H9 (cell line): ENCODE measurements at regions not wholly inside any gene's neighbourhood (a gene's known extent, or its start where the extent isn't known, plus 50 kb on each side); places are given as distances from the start of the nearest gene placed in this dataset.

Experiments
- DNase-seq: peaks from one replicate; pipeline ENCODE4 v3.0.0-alpha.2; 2017
- H2AFZ ChIP-seq: one replicate; pipeline ENCODE4 v1.6.1; 2013; ENCODE audit warnings: mild to moderate bottlenecking, low read length, control low read depth, moderate library complexity
- H2AK5ac ChIP-seq: 2 replicates; pipeline ENCODE4 v1.6.1; 2013; ENCODE audit warnings: low read length, control low read depth, mixed read lengths; ENCODE audit not compliant: insufficient read length
- H2BK120ac ChIP-seq: one replicate; pipeline ENCODE4 v1.6.1; 2013; ENCODE audit warnings: low read depth, mild to moderate bottlenecking, low read length, control low read depth, inconsistent platforms; ENCODE audit not compliant: poor library complexity, severe bottlenecking
- H2BK12ac ChIP-seq: 2 replicates; pipeline ENCODE4 v1.6.1; 2013; ENCODE audit warnings: low read length, control low read depth, mixed read lengths, low read depth; ENCODE audit not compliant: insufficient read length
- H2BK15ac ChIP-seq: 2 replicates; pipeline ENCODE4 v1.6.1; 2013; ENCODE audit warnings: low read depth, low read length, control low read depth
- H2BK20ac ChIP-seq: one replicate; pipeline ENCODE4 v1.6.1; 2013; ENCODE audit warnings: low read depth, mild to moderate bottlenecking, low read length, control low read depth, inconsistent platforms; ENCODE audit not compliant: poor library complexity, severe bottlenecking
- H2BK5ac ChIP-seq: 2 replicates; pipeline ENCODE4 v1.6.1; 2013; ENCODE audit warnings: low read length, control low read depth, mixed read lengths; ENCODE audit not compliant: insufficient read length
- H3K14ac ChIP-seq: 2 replicates; pipeline ENCODE4 v1.6.1; 2013; ENCODE audit warnings: low read length, control low read depth; ENCODE audit not compliant: insufficient read depth
- H3K18ac ChIP-seq: 2 replicates; pipeline ENCODE4 v1.6.1; 2013; ENCODE audit warnings: low read depth, mild to moderate bottlenecking, mixed read lengths, low read length, control low read depth; ENCODE audit not compliant: insufficient read length
- H3K23ac ChIP-seq: 2 replicates; pipeline ENCODE4 v1.6.1; 2013; ENCODE audit warnings: low read length, control low read depth, mixed read lengths, low read depth; ENCODE audit not compliant: insufficient read length
- H3K23me2 ChIP-seq: 2 replicates; pipeline ENCODE4 v1.6.1; 2013; ENCODE audit warnings: low read depth, mild to moderate bottlenecking, mixed read lengths, low read length, control low read depth; ENCODE audit not compliant: insufficient read length, poor library complexity, severe bottlenecking
- H3K27ac ChIP-seq: 2 replicates; pipeline ENCODE4 v1.5.1; 2013; ENCODE audit warnings: low read length, control low read depth, mixed read lengths, low read depth; ENCODE audit not compliant: insufficient read length
- H3K27me3 ChIP-seq: 2 replicates; pipeline ENCODE4 v1.6.1; 2013; ENCODE audit warnings: low read length, control low read depth, inconsistent platforms; ENCODE audit not compliant: insufficient read depth
- H3K4ac ChIP-seq: 2 replicates; pipeline ENCODE4 v1.6.1; 2013; ENCODE audit warnings: low read depth, mild to moderate bottlenecking, control low read depth, inconsistent platforms, low read length, moderate library complexity
- H3K4me1 ChIP-seq: 2 replicates; pipeline ENCODE4 v1.6.1; 2013; ENCODE audit warnings: low read length, control low read depth, inconsistent platforms; ENCODE audit not compliant: insufficient read depth
- H3K4me2 ChIP-seq: 2 replicates; pipeline ENCODE4 v1.6.1; 2013; ENCODE audit warnings: low read length, control low read depth, mixed read lengths; ENCODE audit not compliant: insufficient read length, insufficient read depth
- H3K56ac ChIP-seq: 2 replicates; pipeline ENCODE4 v1.6.1; 2013; ENCODE audit warnings: low read depth, mild to moderate bottlenecking, mixed read lengths, low read length, control low read depth; ENCODE audit not compliant: insufficient read length
- H3K79me1 ChIP-seq: 2 replicates; pipeline ENCODE4 v1.6.1; 2013; ENCODE audit warnings: low read depth, mild to moderate bottlenecking, moderate library complexity, low read length, control low read depth, inconsistent platforms; ENCODE audit not compliant: insufficient read depth, poor library complexity, severe bottlenecking
- H3K79me2 ChIP-seq: 2 replicates; pipeline ENCODE4 v1.6.1; 2013; ENCODE audit warnings: low read length, control low read depth, inconsistent platforms; ENCODE audit not compliant: insufficient read depth
- H3K9ac ChIP-seq: 2 replicates; pipeline ENCODE4 v1.6.1; 2013; ENCODE audit warnings: low read length, control low read depth, mixed read lengths; ENCODE audit not compliant: insufficient read length; ENCODE audit errors: extremely low read depth
- H3K9me3 ChIP-seq: one replicate; pipeline ENCODE4 v1.6.1; 2013; ENCODE audit warnings: low read depth, low read length, inconsistent platforms; ENCODE audit not compliant: control insufficient read depth
- H3T11ph ChIP-seq: one replicate; pipeline ENCODE4 v1.6.1; 2013; ENCODE audit warnings: mild to moderate bottlenecking, low read length, control low read depth, inconsistent platforms
- H4K20me1 ChIP-seq: one replicate; pipeline ENCODE4 v1.6.1; 2013; ENCODE audit not compliant: control insufficient read depth, insufficient read length, insufficient read depth
- H4K5ac ChIP-seq: 2 replicates; pipeline ENCODE4 v1.6.1; 2013; ENCODE audit warnings: low read depth, mild to moderate bottlenecking, mixed read lengths, low read length, control low read depth; ENCODE audit not compliant: insufficient read length
- H4K8ac ChIP-seq: replicated peaks from 2 replicates; pipeline ENCODE4 v1.6.1; 2013; ENCODE audit warnings: low read length, control low read depth, mixed read lengths, low read depth; ENCODE audit not compliant: insufficient read length
- H4K91ac ChIP-seq: 2 replicates; pipeline ENCODE4 v1.6.1; 2013; ENCODE audit warnings: low read depth, mild to moderate bottlenecking, moderate library complexity, mixed read lengths, low read length, control low read depth; ENCODE audit not compliant: insufficient read length
- H3K27ac Mint-ChIP-seq, 3 experiments: 2 replicates in 2 of 3; 3 replicates in 1 of 3; pipeline ENCODE4 v1.8.0; 2020 to 2021; ENCODE audit warnings: mixed read lengths in 3 of 3, mild to moderate bottlenecking in 1 of 3, moderate library complexity in 1 of 3
- H3K27me3 Mint-ChIP-seq: 2 replicates; pipeline ENCODE4 v1.8.0; 2021; ENCODE audit warnings: low read depth, mild to moderate bottlenecking, moderate library complexity, mixed read lengths
- H3K36me3 Mint-ChIP-seq, 3 experiments: 2 replicates in 2 of 3; 3 replicates in 1 of 3; pipeline ENCODE4 v1.8.0; 2020 to 2021; ENCODE audit warnings: low read depth in 3 of 3, mixed read lengths in 3 of 3; ENCODE audit not compliant: insufficient read depth in 1 of 3
- H3K4me1 Mint-ChIP-seq, 2 experiments: 2 replicates each; pipeline ENCODE4 v1.8.0; 2020; ENCODE audit warnings: mixed read lengths in 2 of 2
- H3K4me3 Mint-ChIP-seq, 2 experiments: 2 replicates in 1 of 2; 3 replicates in 1 of 2; pipeline ENCODE4 v1.8.0; 2020 to 2021; ENCODE audit warnings: mild to moderate bottlenecking in 2 of 2, mixed read lengths in 2 of 2, moderate library complexity in 1 of 2
- H3K9me3 Mint-ChIP-seq, 2 experiments: 2 replicates in 1 of 2; 3 replicates in 1 of 2; pipeline ENCODE4 v1.8.0; 2020; ENCODE audit warnings: mild to moderate bottlenecking in 2 of 2, mixed read lengths in 2 of 2, moderate library complexity in 1 of 2
- WGBS: extraction: QIAGEN DNeasy Blood & Tissue Kit; methylation state at CpG from one replicate; pipeline ENCODE4 v1.1.7; 2013; ENCODE audit warnings: missing lambda C conversion rate, low lambda C conversion rate, mixed read lengths; ENCODE audit not compliant: insufficient read length; ENCODE audit errors: extremely low coverage; 5-methylcytosine and 5-hydroxymethylcytosine counted together
- TF ChIP-seq, protein P1 (sequence below): fragments of 200-600 bp; sonication (generic); conservative IDR thresholded peaks from 3 replicates; pipeline ENCODE4 v1.8.0; 2021; ENCODE audit warnings: antibody characterized with exemption, mild to moderate bottlenecking

DNA sequence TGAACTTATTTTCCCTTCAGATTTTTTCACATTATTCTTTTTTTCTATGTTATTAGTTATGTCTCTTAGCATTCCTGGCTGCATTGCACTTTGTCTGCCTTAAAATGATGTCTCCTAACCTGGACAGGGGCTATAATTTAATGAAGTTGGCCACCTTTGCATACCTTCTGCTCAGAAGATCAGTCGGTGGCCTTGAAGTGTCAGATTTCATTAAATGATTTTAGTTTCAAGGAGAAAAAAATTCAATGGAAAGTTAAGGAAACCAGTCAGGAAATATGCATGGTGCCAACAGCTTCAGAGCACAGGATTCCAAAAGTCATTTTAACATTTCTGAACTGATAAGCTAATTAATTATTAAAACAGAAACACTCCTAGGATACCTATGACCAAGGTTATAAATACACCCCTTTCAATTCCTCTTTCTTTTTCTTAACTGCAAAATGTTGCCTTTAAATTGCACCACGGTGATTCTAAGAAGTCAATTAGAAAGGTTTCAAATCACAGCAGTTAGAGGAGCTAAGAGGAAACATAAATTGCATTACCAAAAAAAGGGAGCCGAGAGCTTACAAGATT is 533.4 kb downstream of the KCNJ2 start:
- no peaks in the 10 kb centered on the region for H3K27me3 ChIP-seq
- H3K36me3 Mint-ChIP-seq = no peaks in the 10 kb centered on the region
- H3K9me3 ChIP-seq = no peaks in the 10 kb centered on the region
- H2AFZ ChIP-seq = no peak overlapping the region
- H3K18ac ChIP-seq = no peak overlapping the region
- no peak overlapping the region for H2BK12ac ChIP-seq
- H3K4me2 ChIP-seq = no peak overlapping the region
- H2BK5ac ChIP-seq = no peak overlapping the region
- no peak overlapping the region for H2BK20ac ChIP-seq
- no peaks in the 10 kb centered on the region for H3K4me1 ChIP-seq
- H3K27ac ChIP-seq = no peak overlapping the region
- H4K91ac ChIP-seq = no peak overlapping the region
- H4K8ac ChIP-seq = no peak overlapping the region
- no peak overlapping the region for H3K9ac ChIP-seq
- no peak overlapping the region for H3K4ac ChIP-seq
- H2AK5ac ChIP-seq = no peak overlapping the region
- H3K23me2 ChIP-seq = no peaks in the 10 kb centered on the region
- TF ChIP-seq, protein P1, sequence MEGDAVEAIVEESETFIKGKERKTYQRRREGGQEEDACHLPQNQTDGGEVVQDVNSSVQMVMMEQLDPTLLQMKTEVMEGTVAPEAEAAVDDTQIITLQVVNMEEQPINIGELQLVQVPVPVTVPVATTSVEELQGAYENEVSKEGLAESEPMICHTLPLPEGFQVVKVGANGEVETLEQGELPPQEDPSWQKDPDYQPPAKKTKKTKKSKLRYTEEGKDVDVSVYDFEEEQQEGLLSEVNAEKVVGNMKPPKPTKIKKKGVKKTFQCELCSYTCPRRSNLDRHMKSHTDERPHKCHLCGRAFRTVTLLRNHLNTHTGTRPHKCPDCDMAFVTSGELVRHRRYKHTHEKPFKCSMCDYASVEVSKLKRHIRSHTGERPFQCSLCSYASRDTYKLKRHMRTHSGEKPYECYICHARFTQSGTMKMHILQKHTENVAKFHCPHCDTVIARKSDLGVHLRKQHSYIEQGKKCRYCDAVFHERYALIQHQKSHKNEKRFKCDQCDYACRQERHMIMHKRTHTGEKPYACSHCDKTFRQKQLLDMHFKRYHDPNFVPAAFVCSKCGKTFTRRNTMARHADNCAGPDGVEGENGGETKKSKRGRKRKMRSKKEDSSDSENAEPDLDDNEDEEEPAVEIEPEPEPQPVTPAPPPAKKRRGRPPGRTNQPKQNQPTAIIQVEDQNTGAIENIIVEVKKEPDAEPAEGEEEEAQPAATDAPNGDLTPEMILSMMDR = no peak
- no peak overlapping the region for H3T11ph ChIP-seq
- H3K4me3 Mint-ChIP-seq = no peak overlapping the region
- no peak overlapping the region for H2BK15ac ChIP-seq
- no peak overlapping the region for H3K27ac Mint-ChIP-seq
- WGBS = no CpG with 5 or more reads among the region's 3 CpGs
- no peaks in the 10 kb centered on the region for H4K20me1 ChIP-seq
- no peak overlapping the region for H3K23ac ChIP-seq
- no peak overlapping the region for H4K5ac ChIP-seq
- H3K9me3 Mint-ChIP-seq = no peaks in the 10 kb centered on the region; a peak in 1 of 5 replicates
- H3K4me1 Mint-ChIP-seq = no peaks in the 10 kb centered on the region
- H3K27me3 Mint-ChIP-seq = no peaks in the 10 kb centered on the region; the same call in 1 of the 2 replicates
- no peak overlapping the region for H3K14ac ChIP-seq
- H3K79me1 ChIP-seq = no peaks in the 10 kb centered on the region
- H3K56ac ChIP-seq = no peak overlapping the region
- H3K79me2 ChIP-seq = no peaks in the 10 kb centered on the region
- no peak overlapping the region for H2BK120ac ChIP-seq
- DNase-seq = no peak
